ENCODE measurements at regions not wholly inside any gene's neighbourhood (a gene's known extent, or its start where the extent isn't known, plus 50 kb on each side); places are given as distances from the start of the nearest gene placed in this dataset.
A peak's percentile ranks its signal among the peaks of the same experiment; 100 is the strongest.

DNA sequence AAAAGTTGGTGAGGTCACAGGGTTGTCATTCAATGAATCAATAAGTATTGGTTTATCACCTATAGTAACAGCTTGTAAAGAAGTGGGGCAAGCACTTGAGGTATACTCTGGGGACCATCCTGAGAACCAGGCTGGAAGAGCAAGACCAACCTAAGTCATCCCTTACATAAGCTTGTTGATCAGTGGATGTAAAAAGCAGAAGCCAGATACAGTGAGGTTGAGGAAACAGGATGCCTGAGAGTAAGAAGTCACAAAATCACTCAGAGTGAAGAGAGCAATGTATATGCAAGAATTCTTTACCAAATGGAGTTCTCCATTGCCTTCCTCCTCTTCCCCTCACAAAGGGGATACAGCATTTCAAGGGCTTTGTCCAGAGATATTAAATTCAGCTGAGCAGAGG, 76.3 kb upstream of the PACRGL start:
- Histone ChIP-seq H3K9me3 (no peaks in the 10 kb centered on the region), H3K27me3 (no peaks in the 10 kb centered on the region), H3K4me3 (no peak overlapping the region), H3K36me3 (no peaks in the 10 kb centered on the region), H3K4me1 (no peaks in the 10 kb centered on the region), H3K27ac (no peak overlapping the region)
- intact Hi-C loops (cut with DNase I) = no loop called here
- FAIRE-seq (no peak), ATAC-seq (no peak), DNase-seq (no peak)
- TF ChIP-seq, protein P1, sequence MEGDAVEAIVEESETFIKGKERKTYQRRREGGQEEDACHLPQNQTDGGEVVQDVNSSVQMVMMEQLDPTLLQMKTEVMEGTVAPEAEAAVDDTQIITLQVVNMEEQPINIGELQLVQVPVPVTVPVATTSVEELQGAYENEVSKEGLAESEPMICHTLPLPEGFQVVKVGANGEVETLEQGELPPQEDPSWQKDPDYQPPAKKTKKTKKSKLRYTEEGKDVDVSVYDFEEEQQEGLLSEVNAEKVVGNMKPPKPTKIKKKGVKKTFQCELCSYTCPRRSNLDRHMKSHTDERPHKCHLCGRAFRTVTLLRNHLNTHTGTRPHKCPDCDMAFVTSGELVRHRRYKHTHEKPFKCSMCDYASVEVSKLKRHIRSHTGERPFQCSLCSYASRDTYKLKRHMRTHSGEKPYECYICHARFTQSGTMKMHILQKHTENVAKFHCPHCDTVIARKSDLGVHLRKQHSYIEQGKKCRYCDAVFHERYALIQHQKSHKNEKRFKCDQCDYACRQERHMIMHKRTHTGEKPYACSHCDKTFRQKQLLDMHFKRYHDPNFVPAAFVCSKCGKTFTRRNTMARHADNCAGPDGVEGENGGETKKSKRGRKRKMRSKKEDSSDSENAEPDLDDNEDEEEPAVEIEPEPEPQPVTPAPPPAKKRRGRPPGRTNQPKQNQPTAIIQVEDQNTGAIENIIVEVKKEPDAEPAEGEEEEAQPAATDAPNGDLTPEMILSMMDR (IDR thresholded peaks at IDR 0.05) = no peak

GRCh38 chr4:20624793-20625374, 75.4 kb upstream of the PACRGL start:
- H3K36me3 ChIP-seq = no peaks in the 10 kb centered on the region
- H3K27ac ChIP-seq = no peak overlapping the region
- TF ChIP-seq, protein P1 (IDR thresholded peaks at IDR 0.05) = no peak
- ATAC-seq (no peak), FAIRE-seq (no peak), DNase-seq (no peak)
- H3K4me1 ChIP-seq = no peaks in the 10 kb centered on the region
- no peaks in the 10 kb centered on the region for H3K27me3 ChIP-seq
- H3K9me3 ChIP-seq = no peaks in the 10 kb centered on the region
- 12 to 16% methylated on average over 3 of the region's 3 CpGs for WGBS, 2 donors
- H3K4me3 ChIP-seq = no peak overlapping the region
- intact Hi-C loops (cut with DNase I) = no loop called here

- TF ChIP-seq, protein P1 (IDR thresholded peaks at IDR 0.05) = no peak
- Histone ChIP-seq H3K4me1 (no peaks in the 10 kb centered on the region), H3K36me3 (no peaks in the 10 kb centered on the region), H3K27ac (no peak overlapping the region), H3K9me3 (no peaks in the 10 kb centered on the region), H3K27me3 (no peaks in the 10 kb centered on the region), H3K4me3 (no peak overlapping the region)
- whole genome bisulfite sequencing, 2 donors = 84 to 94% methylated on average over 3 of the region's 3 CpGs
- no peak for FAIRE-seq
- peak in 1 of 6 donors; percentile 22 for DNase-seq
- intact Hi-C loops (cut with DNase I) = no loop called here
- peak in 2 of 4 donors; percentile 68 to 77 for ATAC-seq
Observed at GRCh38 chr4:20625426-20625825, 74.8 kb upstream of the PACRGL start.

- FAIRE-seq = no peak
- H3K4me3 ChIP-seq = no peak overlapping the region
- TF ChIP-seq, protein P1 (IDR thresholded peaks at IDR 0.05) = no peak
- no peaks in the 10 kb centered on the region for H3K27me3 ChIP-seq
- 49 to 54% methylated on average over 5 of the region's 5 CpGs for WGBS, 2 donors
- no peak for ATAC-seq
- intact Hi-C loops (cut with DNase I) = no loop called here
- no peak overlapping the region for H3K27ac ChIP-seq
- no peak for DNase-seq
- no peaks in the 10 kb centered on the region for H3K4me1 ChIP-seq
- H3K9me3 ChIP-seq = no peaks in the 10 kb centered on the region
- no peaks in the 10 kb centered on the region for H3K36me3 ChIP-seq
Observed at GRCh38 chr4:20626326-20627005, 73.8 kb upstream of the PACRGL start.

DNA sequence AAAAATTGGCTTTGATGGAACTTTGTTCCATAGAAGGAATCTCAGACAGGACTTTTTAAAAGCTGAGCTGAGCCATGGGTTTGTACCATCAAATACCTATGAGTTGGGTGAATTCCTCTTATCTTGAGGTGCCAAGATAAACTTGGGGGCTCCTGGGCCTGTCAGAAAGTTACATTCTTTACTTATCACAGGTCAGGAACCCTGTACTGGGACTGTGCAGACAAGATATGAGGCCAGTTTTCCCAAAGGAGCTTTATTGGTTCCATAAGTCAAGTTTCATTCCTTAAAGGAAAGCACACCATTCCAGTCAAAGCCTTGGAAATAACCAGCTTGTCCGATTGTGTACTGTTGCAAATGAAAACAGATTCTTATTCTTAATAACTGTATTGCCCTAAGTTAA, 72.4 kb upstream of the PACRGL start:
- Histone ChIP-seq H3K9me3 (no peaks in the 10 kb centered on the region), H3K4me3 (no peak overlapping the region), H3K27me3 (no peaks in the 10 kb centered on the region), H3K36me3 (no peaks in the 10 kb centered on the region), H3K4me1 (no peaks in the 10 kb centered on the region), H3K27ac (no peak overlapping the region)
- 61 to 73% methylated on average over 1 of the region's 1 CpG for WGBS, 2 donors
- no peak for ATAC-seq
- DNase-seq = no peak
- FAIRE-seq = no peak
- intact Hi-C loops (cut with DNase I) = no loop called here
- TF ChIP-seq, protein P1 (IDR thresholded peaks at IDR 0.05) = no peak

All from pancreas (tissue), 10 donors.